ENCODE measurements at regions not wholly inside any gene's neighbourhood (a gene's known extent, or its start where the extent isn't known, plus 50 kb on each side); places are given as distances from the start of the nearest gene placed in this dataset.
"Not testable (repeated sequence)": the region's sequence is repeated elsewhere in the genome, so short reads cannot be mapped to it uniquely, and the experiment has no call there.

- TF ChIP-seq TCF4 (CRISPR knock-in tag; IDR thresholded peaks at IDR 0.05; ENCODE audit: borderline replicate concordance) (no peak), ZNF8 (CRISPR knock-in tag; IDR thresholded peaks at IDR 0.05) (no peak), ZFP30 (CRISPR knock-in tag; IDR thresholded peaks at IDR 0.05) (no peak)
- TF ChIP-seq, protein P1, sequence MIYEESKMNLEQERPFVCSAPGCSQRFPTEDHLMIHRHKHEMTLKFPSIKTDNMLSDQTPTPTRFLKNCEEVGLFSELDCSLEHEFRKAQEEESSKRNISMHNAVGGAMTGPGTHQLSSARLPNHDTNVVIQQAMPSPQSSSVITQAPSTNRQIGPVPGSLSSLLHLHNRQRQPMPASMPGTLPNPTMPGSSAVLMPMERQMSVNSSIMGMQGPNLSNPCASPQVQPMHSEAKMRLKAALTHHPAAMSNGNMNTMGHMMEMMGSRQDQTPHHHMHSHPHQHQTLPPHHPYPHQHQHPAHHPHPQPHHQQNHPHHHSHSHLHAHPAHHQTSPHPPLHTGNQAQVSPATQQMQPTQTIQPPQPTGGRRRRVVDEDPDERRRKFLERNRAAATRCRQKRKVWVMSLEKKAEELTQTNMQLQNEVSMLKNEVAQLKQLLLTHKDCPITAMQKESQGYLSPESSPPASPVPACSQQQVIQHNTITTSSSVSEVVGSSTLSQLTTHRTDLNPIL (CRISPR knock-in tag; IDR thresholded peaks at IDR 0.05; ENCODE audit: low read depth) = no peak
Observed at GRCh38 chr4:127406187-127406586, 226.6 kb upstream of the INTU start (continued).

GRCh38 chr4:127407572-127407971 is 225.2 kb upstream of the INTU start:
- ATAC-seq = not testable (repeated sequence)

- no peak for ATAC-seq
- TF ChIP-seq RARB (CRISPR knock-in tag; IDR thresholded peaks at IDR 0.05) (no peak), OSR1 (CRISPR knock-in tag; IDR thresholded peaks at IDR 0.05) (no peak), ESRRG (CRISPR knock-in tag; IDR thresholded peaks at IDR 0.05) (no peak), GLIS3 (CRISPR knock-in tag; IDR thresholded peaks at IDR 0.05) (no peak), ARNTL (CRISPR knock-in tag; IDR thresholded peaks at IDR 0.05; ENCODE audit: borderline replicate concordance, low read depth) (no peak), ZFP3 (CRISPR knock-in tag; IDR thresholded peaks at IDR 0.05) (no peak), BACH2 (CRISPR knock-in tag; IDR thresholded peaks at IDR 0.05; ENCODE audit: borderline replicate concordance) (no peak), TCF4 (CRISPR knock-in tag; IDR thresholded peaks at IDR 0.05; ENCODE audit: borderline replicate concordance) (no peak), ZNF565 (CRISPR knock-in tag; conservative IDR thresholded peaks at IDR 0.05; ENCODE audit: low read depth) (no peak), ZNF8 (CRISPR knock-in tag; IDR thresholded peaks at IDR 0.05) (no peak)
- TF ChIP-seq, protein P1 (CRISPR knock-in tag; IDR thresholded peaks at IDR 0.05; ENCODE audit: low read depth) = no peak
Observed at GRCh38 chr4:127410201-127410600, 222.6 kb upstream of the INTU start.

- ATAC-seq = no peak
- TF ChIP-seq ZNF70 (CRISPR knock-in tag; IDR thresholded peaks at IDR 0.05) (no peak), PPARA (CRISPR knock-in tag; IDR thresholded peaks at IDR 0.05; ENCODE audit: borderline replicate concordance) (no peak), ZFP30 (CRISPR knock-in tag; IDR thresholded peaks at IDR 0.05) (no peak), TCF4 (CRISPR knock-in tag; IDR thresholded peaks at IDR 0.05; ENCODE audit: borderline replicate concordance) (no peak), OSR1 (CRISPR knock-in tag; IDR thresholded peaks at IDR 0.05) (no peak), ZNF8 (CRISPR knock-in tag; IDR thresholded peaks at IDR 0.05) (no peak), ZNF565 (CRISPR knock-in tag; conservative IDR thresholded peaks at IDR 0.05; ENCODE audit: low read depth) (no peak)
- TF ChIP-seq, protein P2, sequence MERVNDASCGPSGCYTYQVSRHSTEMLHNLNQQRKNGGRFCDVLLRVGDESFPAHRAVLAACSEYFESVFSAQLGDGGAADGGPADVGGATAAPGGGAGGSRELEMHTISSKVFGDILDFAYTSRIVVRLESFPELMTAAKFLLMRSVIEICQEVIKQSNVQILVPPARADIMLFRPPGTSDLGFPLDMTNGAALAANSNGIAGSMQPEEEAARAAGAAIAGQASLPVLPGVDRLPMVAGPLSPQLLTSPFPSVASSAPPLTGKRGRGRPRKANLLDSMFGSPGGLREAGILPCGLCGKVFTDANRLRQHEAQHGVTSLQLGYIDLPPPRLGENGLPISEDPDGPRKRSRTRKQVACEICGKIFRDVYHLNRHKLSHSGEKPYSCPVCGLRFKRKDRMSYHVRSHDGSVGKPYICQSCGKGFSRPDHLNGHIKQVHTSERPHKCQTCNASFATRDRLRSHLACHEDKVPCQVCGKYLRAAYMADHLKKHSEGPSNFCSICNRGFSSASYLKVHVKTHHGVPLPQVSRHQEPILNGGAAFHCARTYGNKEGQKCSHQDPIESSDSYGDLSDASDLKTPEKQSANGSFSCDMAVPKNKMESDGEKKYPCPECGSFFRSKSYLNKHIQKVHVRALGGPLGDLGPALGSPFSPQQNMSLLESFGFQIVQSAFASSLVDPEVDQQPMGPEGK (CRISPR knock-in tag; IDR thresholded peaks at IDR 0.05; ENCODE audit: borderline replicate concordance) = no peak
Observed at GRCh38 chr4:127410644-127411043, 222.1 kb upstream of the INTU start.

DNA sequence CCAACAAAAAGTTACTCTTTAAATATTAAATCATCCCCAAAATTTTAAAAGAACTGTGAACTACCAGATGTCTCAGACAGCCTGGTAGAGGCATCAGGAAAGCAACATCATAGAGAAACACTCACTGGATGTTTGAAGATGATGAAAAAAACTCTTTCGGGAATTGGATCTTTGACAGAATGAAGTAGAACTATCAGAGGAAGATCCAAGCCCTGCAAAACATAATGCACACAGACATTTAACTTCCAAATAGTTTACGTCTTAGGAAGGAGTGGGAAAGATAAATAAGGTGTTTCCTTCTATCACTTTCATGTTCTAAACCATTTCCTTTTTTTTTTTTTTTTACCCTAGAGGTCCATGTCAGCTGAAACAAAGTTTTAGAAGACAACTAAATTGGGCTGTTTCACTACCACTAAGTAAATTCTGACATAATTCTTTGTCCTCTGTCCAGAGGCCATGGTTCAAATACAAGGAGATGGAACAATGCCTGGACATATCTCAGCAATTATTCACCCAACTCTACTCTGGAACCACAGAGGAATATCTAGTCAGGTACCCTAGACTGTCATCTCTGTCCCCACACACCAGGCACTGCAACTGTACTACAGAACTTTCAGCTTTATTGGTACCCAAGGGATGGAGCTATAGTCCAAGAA is 217.7 kb upstream of the INTU start:
- TF ChIP-seq TOX (CRISPR knock-in tag; IDR thresholded peaks at IDR 0.05; ENCODE audit: borderline replicate concordance) (no peak), RARB (CRISPR knock-in tag; IDR thresholded peaks at IDR 0.05) (no peak), SNAI2 (CRISPR knock-in tag; IDR thresholded peaks at IDR 0.05) (no peak), ARNTL (CRISPR knock-in tag; IDR thresholded peaks at IDR 0.05; ENCODE audit: borderline replicate concordance, low read depth) (no peak), ZNF565 (CRISPR knock-in tag; conservative IDR thresholded peaks at IDR 0.05; ENCODE audit: low read depth) (no peak), ZNF8 (CRISPR knock-in tag; IDR thresholded peaks at IDR 0.05) (no peak), CSRNP3 (CRISPR knock-in tag; IDR thresholded peaks at IDR 0.05) (no peak), CSDC2 (CRISPR knock-in tag; IDR thresholded peaks at IDR 0.05) (no peak)
- TF ChIP-seq, protein P2 (CRISPR knock-in tag; IDR thresholded peaks at IDR 0.05; ENCODE audit: borderline replicate concordance) = no peak
- ATAC-seq = no peak
